Hematopoietic multipotent progenitor cell (in vitro differentiated cells): ENCODE measurements at regions not wholly inside any gene's neighbourhood (a gene's known extent, or its start where the extent isn't known, plus 50 kb on each side); places are given as distances from the start of the nearest gene placed in this dataset.
A peak's percentile ranks its signal among the peaks of the same experiment; 100 is the strongest.
"Not testable (repeated sequence)": the region's sequence is repeated elsewhere in the genome, so short reads cannot be mapped to it uniquely, and the experiment has no call there.

Experiments
- DNase-seq, 3 donors: peaks; one replicate each; pipeline ENCODE4 v3.0.0-alpha.2; 2011 to 2015; ENCODE audit warnings: low read depth in 2 of 3, low spot score in 2 of 3

GRCh38 chr6:14470101-14470500 lies 352.5 kb downstream of the CD83 start:
- no peak for DNase-seq

DNA sequence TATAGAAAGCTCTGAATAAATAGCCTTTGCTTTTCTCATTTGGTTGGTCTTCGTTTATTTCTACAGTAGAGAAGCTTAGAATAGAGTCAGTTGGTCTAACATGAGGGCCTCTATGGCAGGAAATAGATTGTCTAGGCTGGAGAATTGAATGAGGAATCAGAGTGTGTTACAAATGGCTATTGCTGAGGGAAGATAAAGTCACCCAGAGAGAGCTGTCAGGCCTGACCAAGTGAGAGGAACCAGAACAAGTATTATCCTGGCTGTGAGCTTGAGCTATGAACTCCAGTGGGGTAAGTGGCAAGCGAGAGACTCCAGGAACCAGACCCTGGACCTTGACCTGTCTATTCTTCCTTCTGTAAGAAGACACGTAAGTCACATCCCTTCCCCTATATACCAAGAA lies 353.1 kb downstream of the CD83 start:
- no peak for DNase-seq

GRCh38 chr6:14472255-14472985 lies 354.8 kb downstream of the CD83 start:
- no peak for DNase-seq

GRCh38 chr6:14472986-14473337 lies 355.4 kb downstream of the CD83 start:
- DNase-seq: peak in 1 of 3 donors; percentile 60

GRCh38 chr6:14474816-14475215 lies 357.2 kb downstream of the CD83 start:
- DNase-seq: no peak

DNA sequence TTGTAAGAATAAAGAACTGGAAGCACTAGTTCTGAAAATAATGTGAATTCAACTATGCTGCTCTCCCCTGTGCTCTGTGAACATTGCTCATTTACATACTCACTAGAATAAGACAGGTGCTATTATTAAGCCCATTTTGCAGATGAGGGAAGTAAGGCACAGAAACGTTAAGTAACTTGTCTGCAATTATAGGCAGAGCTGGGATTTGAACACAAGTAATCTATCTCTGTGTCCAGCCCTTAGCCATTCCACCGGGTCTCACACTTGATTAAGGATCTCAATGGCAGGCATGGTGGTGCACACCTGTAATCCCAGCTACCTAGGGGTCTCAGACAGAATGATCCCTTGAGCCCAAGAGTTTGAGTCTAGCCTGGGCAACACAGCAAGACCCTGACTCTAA lies 357.7 kb downstream of the CD83 start:
- DNase-seq: no peak

GRCh38 chr6:14476793-14477531 lies 359.4 kb downstream of the CD83 start:
- DNase-seq: peak in 2 of 3 donors; percentile 68 to 91

DNA sequence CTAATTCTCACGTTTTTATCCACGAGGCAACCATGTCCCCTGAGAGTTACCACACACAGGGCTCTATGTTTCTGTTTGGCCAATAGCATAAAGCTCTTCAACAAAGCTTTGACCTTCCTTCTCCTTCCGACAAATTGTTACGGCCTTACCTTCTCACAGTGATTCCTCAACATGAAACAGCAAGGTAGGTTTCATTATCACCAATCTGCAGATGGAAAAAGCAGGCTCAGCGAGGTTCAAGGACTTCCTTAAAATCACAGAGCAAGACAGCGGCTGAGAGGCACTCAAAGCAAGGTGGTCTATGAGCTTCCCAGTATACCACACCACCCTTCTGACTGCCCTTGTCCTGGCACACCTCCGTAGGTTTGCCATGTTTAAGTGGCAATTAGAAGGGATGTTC lies 360.0 kb downstream of the CD83 start:
- peak in 1 of 3 donors; percentile 36 for DNase-seq

GRCh38 chr6:14478381-14479225 lies 361.0 kb downstream of the CD83 start:
- DNase-seq: peak in 2 of 3 donors; percentile 61 to 85

DNA sequence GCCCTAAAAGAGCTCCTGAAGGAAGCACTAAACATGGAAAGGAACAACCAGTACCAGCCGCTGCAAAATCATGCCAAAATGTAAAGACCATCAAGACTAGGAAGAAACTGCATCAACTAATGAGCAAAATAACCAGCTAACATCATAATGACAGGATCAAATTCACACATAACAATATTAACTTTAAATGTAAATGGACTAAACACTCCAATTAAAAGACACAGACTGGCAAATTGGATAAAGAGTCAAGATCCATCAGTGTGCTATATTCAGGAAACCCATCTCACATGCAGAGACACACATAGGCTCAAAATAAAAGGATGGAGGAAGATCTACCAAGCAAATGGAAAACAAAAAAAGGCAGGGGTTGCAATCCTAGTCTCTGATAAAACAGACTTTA lies 364.4 kb downstream of the CD83 start:
- DNase-seq: not testable (repeated sequence)

- DNase-seq: no peak
These were observed 370.1 kb downstream of the CD83 start for GRCh38 chr6:14487625-14488024.

GRCh38 chr6:14488180-14488579 lies 370.6 kb downstream of the CD83 start:
- DNase-seq: peak in 1 of 3 donors; percentile 72

DNA sequence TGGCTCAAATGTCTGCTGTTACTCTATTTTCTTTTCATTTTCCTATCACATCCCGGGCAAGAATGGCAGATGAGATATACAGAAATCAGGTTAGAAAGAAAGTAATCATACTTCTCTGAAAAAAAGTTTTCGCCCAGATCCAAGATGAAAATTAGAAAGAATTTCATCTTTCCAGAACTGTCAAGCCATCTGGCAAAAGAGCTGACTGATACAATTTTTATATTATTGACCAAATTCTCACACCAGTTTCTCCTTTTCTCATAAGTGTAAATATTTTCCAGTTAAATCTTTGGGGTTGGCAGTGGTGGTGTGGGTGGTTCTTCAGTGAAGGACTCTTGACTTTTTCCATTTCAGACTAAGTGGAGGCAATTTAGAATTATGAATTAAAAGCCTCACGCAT lies 371.9 kb downstream of the CD83 start:
- DNase-seq: no peak

- DNase-seq: no peak
These were observed 381.2 kb downstream of the CD83 start for GRCh38 chr6:14498748-14499147.

- DNase-seq: no peak
These were observed 381.7 kb downstream of the CD83 start for GRCh38 chr6:14499309-14499708.

GRCh38 chr6:14499841-14500240 lies 382.3 kb downstream of the CD83 start:
- no peak for DNase-seq

DNA sequence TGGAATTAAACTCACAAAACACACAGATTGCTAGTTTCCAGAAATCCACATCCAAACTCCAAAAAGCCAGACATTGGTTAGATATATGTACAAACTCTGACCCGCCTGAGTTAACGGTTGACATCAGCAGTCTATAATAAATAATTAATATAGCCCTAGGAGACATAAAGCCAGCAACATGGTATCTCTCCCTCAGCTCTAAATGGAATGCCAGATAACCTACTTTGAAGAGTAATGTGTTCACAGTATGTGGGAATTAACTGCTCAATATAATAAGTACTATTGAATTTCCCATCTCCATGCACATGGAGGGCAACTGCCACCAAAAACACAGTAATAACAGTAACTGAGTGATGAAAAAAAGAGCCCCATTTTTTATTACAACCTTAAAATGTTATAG lies 383.2 kb downstream of the CD83 start:
- no peak for DNase-seq

- DNase-seq: no peak
These were observed 383.7 kb downstream of the CD83 start for GRCh38 chr6:14501240-14501639.

GRCh38 chr6:14501914-14502313 lies 384.3 kb downstream of the CD83 start:
- DNase-seq: no peak

GRCh38 chr6:14502551-14502950 lies 385.0 kb downstream of the CD83 start:
- DNase-seq: no peak

GRCh38 chr6:14505401-14505800 lies 387.8 kb downstream of the CD83 start:
- no peak for DNase-seq
